ENCODE measurements at regions not wholly inside any gene's neighbourhood (a gene's known extent, or its start where the extent isn't known, plus 50 kb on each side); places are given as distances from the start of the nearest gene placed in this dataset.
"Not testable (repeated sequence)": the region's sequence is repeated elsewhere in the genome, so short reads cannot be mapped to it uniquely, and the experiment has no call there.

DNA sequence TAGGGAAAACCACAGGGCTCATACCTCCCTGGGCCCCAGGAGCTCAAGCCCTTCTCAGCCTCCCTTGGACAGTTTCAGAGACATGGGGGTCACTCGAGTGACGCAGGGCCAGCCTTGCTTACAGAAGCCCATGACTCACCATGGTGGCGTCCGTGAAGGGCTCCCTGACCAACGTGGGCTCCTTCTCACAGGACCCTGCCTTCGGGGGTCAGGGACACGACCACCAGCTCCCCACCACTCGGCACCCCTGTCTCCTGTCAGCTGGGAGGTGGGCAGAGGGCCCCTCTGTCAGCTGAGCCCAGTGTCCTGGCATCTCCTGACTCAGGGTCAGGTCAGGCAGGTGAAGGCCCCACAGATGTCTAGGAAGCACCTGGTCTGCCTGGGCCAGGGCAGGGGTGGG is 126.3 kb upstream of the ANO1 start:
- Histone ChIP-seq H3K36me3 (no peaks in the 10 kb centered on the region), H3K27ac (no peak overlapping the region), H3K4me3 (no peak overlapping the region), H3K27me3 (peaks cover 0 to 21% (median 0%) of the 10 kb centered on the region in 3 donors), H3K9me3 (no peaks in the 10 kb centered on the region), H3K4me1 (no peaks in the 10 kb centered on the region)
- intact Hi-C loops (cut with DNase I) = no loop called here
- 90 to 92% methylated on average over 8 of the region's 8 CpGs for WGBS, 2 donors
- TF ChIP-seq, protein P1, sequence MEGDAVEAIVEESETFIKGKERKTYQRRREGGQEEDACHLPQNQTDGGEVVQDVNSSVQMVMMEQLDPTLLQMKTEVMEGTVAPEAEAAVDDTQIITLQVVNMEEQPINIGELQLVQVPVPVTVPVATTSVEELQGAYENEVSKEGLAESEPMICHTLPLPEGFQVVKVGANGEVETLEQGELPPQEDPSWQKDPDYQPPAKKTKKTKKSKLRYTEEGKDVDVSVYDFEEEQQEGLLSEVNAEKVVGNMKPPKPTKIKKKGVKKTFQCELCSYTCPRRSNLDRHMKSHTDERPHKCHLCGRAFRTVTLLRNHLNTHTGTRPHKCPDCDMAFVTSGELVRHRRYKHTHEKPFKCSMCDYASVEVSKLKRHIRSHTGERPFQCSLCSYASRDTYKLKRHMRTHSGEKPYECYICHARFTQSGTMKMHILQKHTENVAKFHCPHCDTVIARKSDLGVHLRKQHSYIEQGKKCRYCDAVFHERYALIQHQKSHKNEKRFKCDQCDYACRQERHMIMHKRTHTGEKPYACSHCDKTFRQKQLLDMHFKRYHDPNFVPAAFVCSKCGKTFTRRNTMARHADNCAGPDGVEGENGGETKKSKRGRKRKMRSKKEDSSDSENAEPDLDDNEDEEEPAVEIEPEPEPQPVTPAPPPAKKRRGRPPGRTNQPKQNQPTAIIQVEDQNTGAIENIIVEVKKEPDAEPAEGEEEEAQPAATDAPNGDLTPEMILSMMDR (IDR thresholded peaks at IDR 0.05) = no peak
- TF ChIP-seq EP300 (IDR thresholded peaks at IDR 0.05) = no peak
- TF ChIP-seq POLR2A (IDR thresholded peaks at IDR 0.05) = no peak
- no peak for TF ChIP-seq POLR2AphosphoS5 (IDR thresholded peaks at IDR 0.05)
- no peak for DNase-seq

DNA sequence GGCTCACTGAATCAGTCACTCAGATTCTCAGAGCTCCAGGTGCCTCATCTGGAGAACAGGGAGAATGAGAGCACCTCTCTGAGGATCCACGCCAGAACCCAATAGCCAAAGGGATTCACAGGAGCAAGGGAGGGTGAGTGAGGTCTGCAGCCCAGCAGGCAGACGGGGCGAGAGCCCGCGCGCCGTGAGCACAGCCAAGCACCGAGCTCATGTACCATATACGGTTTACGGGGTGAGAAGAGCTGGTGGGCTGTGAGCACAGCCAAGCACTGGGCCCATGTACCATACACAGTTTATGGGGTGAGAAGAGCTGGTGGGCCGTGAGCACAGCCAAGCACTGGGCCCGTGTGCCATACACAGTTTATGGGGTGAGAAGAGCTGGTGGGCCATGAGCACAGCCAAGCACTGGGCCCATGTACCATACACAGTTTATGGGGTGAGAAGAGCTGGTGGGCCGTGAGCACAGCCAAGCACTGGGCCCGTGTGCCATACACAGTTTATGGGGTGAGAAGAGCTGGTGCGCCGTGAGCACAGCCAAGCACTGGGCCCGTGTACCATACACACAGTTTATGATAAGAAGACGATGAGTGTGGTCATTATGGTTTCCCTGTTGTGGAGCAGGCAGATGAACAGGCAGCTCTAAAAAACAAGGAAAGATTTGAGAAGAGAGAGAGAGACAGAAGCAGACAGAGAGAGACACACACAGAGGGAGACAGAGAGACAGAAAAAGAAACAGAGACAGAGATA is 125.7 kb upstream of the ANO1 start:
- WGBS, 2 donors = 92% methylated on average over 18 of the region's 18 CpGs
- intact Hi-C loops (cut with DNase I); H3K27ac ChIP-seq; H3K36me3 ChIP-seq; DNase-seq; H3K4me3 ChIP-seq; H3K9me3 ChIP-seq; H3K4me1 ChIP-seq: not testable (repeated sequence)
- peaks cover 0 to 25% (median 0%) of the 10 kb centered on the region in 3 donors for H3K27me3 ChIP-seq

DNA sequence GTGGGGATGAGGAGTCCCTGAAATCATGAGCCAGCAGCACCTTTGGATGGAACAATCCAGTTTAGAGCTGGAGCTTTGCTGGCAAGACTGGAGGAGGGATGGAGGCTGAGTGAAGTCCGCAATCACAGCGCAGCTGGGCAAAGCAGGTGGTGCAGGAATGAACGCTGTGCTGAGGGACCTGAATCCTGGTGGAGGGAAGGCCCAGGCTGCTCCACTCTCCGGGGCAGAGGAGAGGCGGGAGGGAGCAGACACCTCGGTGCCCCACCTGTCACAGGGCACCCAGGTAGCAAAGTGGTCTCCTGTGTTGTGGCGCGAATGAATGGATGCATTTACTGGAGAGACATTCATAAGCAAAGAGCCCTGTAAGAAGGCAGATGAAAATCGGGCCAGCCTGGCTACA is 124.8 kb upstream of the ANO1 start:
- 83 to 90% methylated on average over 9 of the region's 9 CpGs for WGBS, 2 donors
- Histone ChIP-seq H3K4me3 (no peak overlapping the region), H3K9me3 (no peaks in the 10 kb centered on the region), H3K4me1 (no peaks in the 10 kb centered on the region), H3K36me3 (no peaks in the 10 kb centered on the region), H3K27ac (no peak overlapping the region), H3K27me3 (peaks cover 0 to 25% (median 0%) of the 10 kb centered on the region in 3 donors)
- TF ChIP-seq, protein P1 (IDR thresholded peaks at IDR 0.05) = no peak
- no peak for TF ChIP-seq POLR2A (IDR thresholded peaks at IDR 0.05)
- no peak for TF ChIP-seq POLR2AphosphoS5 (IDR thresholded peaks at IDR 0.05)
- no peak for TF ChIP-seq EP300 (IDR thresholded peaks at IDR 0.05)
- intact Hi-C loops (cut with DNase I) = no loop called here
- DNase-seq = no peak

DNA sequence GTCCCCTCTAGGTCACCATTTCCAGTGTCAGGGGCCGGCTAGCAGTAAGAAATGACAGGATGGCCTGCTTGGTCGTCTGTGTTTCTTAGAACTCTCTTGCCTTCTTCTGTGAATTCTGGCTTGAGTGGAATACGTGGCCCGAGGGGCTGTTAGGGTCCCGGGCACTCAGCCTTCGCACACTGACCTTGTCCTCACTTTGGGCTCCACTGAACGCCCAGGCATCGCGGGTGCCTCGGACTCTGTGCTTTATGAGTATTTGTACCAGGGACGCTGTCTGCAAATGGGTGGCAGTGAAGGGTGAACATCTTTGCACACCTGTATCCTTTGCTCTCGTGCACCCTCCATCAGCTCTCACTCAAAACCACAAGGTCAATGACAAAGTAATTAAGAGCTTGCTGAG is 123.4 kb upstream of the ANO1 start:
- Histone ChIP-seq H3K27me3 (peaks cover 0 to 23% (median 0%) of the 10 kb centered on the region in 3 donors), H3K27ac (no peak overlapping the region), H3K9me3 (peaks cover 0 to 6% (median 0%) of the 10 kb centered on the region in 4 donors), H3K4me1 (no peaks in the 10 kb centered on the region), H3K36me3 (no peaks in the 10 kb centered on the region), H3K4me3 (no peak overlapping the region)
- no peak for DNase-seq
- WGBS, 2 donors = 87 to 90% methylated on average over 12 of the region's 12 CpGs
- no peak for TF ChIP-seq EP300 (IDR thresholded peaks at IDR 0.05)
- no peak for TF ChIP-seq POLR2A (IDR thresholded peaks at IDR 0.05)
- TF ChIP-seq, protein P1 (IDR thresholded peaks at IDR 0.05) = no peak
- TF ChIP-seq POLR2AphosphoS5 (IDR thresholded peaks at IDR 0.05) = no peak
- intact Hi-C loops (cut with DNase I) = no loop called here

DNA sequence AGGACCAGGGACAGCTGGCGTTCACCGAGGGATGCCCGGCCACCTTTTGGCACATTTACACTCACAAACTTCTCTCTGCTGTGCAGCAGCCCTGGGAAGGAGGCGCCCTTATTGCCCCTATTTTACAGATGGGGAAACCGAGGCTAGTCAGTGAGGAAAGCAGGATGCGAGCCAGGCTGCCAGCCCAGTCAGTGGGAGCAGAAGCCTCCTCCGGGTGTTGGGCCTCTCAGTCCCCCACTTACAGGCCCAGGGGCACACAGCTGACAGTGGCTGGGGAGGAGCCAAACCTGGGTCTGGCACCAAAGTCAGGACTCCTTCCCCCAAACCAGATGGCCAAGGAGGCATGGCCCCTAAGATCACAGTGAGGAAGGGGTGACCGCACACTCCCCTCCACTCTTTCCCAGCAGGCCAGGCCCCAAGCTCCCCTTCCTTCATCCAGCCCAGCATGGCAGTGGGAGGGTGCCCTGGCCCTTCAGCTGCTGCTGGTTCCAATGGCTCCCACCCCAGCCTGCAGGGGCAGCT is 121.4 kb upstream of the ANO1 start:
- Histone ChIP-seq H3K36me3 (no peaks in the 10 kb centered on the region), H3K9me3 (peaks cover 0 to 6% (median 0%) of the 10 kb centered on the region in 4 donors), H3K4me3 (no peak overlapping the region), H3K27ac (no peak overlapping the region), H3K27me3 (peaks cover 0 to 8% (median 2%) of the 10 kb centered on the region in 3 donors), H3K4me1 (no peaks in the 10 kb centered on the region)
- intact Hi-C loops (cut with DNase I) = no loop called here
- TF ChIP-seq POLR2A (IDR thresholded peaks at IDR 0.05) = no peak
- TF ChIP-seq POLR2AphosphoS5 (IDR thresholded peaks at IDR 0.05) = no peak
- TF ChIP-seq, protein P1 (IDR thresholded peaks at IDR 0.05) = no peak
- TF ChIP-seq EP300 (IDR thresholded peaks at IDR 0.05) = no peak
- no peak for DNase-seq
- WGBS, 2 donors = 90 to 94% methylated on average over 8 of the region's 8 CpGs

Measured in sigmoid colon (tissue), 6 donors.